Stimulated activated naive CD8-positive, alpha-beta T cell treated with anti-CD3 and anti-CD28 coated beads, Interleukin-15, amount 100 ng/mL, for 72 hours (primary cell): ENCODE measurements at regions not wholly inside any gene's neighbourhood (a gene's known extent, or its start where the extent isn't known, plus 50 kb on each side); places are given as distances from the start of the nearest gene placed in this dataset.

Source experiments
- ATAC-seq: fragments of 150-1000 bp; cut with Tn5 transposase; 2 replicates; pipeline ENCODE4 v1.10.0; 2021; ENCODE audit warnings: mild to moderate bottlenecking, moderate library complexity
- DNase-seq, 2 donors: peaks; one replicate each; pipeline ENCODE4 v3.0.0; 2021 to 2022
- H3K27ac Mint-ChIP-seq, 2 donors: one replicate each; pipeline ENCODE4 v1.8.0; 2022; ENCODE audit warnings: mild to moderate bottlenecking in 2 of 2, mixed read lengths in 2 of 2, moderate library complexity in 2 of 2
- H3K27me3 Mint-ChIP-seq: one replicate; pipeline ENCODE4 v1.8.0; 2022; ENCODE audit warnings: mixed read lengths
- H3K4me1 Mint-ChIP-seq: one replicate; pipeline ENCODE4 v1.8.0; 2022; ENCODE audit warnings: mild to moderate bottlenecking, mixed read lengths
- H3K4me3 Mint-ChIP-seq, 2 donors: one replicate each; pipeline ENCODE4 v1.8.0; 2022; ENCODE audit warnings: mild to moderate bottlenecking in 2 of 2, mixed read lengths in 2 of 2, moderate library complexity in 1 of 2
- H3K9me3 Mint-ChIP-seq, 2 donors: one replicate each; pipeline ENCODE4 v1.8.0; 2022; ENCODE audit warnings: mixed read lengths in 2 of 2

DNA sequence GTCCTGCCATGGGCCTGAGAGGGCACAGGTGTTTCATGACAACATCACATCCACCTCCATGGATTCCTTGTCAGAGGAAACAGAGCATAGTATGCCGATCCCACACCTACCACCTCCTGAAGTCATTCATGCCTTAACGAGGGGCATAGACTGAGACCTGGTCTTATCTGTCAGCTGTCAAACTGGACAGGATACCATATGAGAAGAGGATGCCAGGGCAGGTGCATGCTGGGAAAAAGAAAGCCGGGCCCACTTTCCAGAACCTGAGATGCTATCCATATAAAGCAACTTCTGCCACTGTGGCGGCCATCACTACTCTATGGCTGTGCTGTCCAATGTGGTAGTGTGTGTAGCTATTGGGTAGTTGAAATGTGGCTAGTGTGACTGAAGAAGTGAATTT lies 116.0 kb upstream of the SIX2 start:
- no peaks in the 10 kb centered on the region for H3K27me3 Mint-ChIP-seq
- no peak for DNase-seq
- no peaks in the 10 kb centered on the region for H3K9me3 Mint-ChIP-seq
- H3K27ac Mint-ChIP-seq = no peak overlapping the region
- no peak overlapping the region for H3K4me3 Mint-ChIP-seq
- ATAC-seq = no peak
- no peaks in the 10 kb centered on the region for H3K4me1 Mint-ChIP-seq

DNA sequence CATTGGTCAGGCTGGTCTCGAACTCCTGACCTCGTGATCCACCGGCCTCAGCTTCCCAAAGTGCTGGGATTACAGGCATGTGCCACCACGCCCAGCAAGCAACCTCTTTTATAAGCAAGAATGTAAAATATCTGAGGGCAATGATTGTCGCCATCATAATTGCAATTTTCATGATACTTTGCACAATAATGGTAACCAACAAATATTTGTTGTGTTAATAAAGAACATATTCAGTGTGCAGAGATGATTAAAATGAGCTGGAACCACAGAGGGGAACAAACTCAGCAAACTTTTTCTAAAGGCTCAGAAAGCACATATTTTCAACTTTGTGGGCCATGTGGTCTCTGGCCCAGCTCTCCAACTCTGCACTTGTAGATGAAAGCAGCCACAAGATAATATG lies 115.2 kb upstream of the SIX2 start:
- Mint-ChIP-seq H3K4me3 (no peak overlapping the region), H3K9me3 (no peaks in the 10 kb centered on the region), H3K27ac (no peak overlapping the region), H3K4me1 (no peaks in the 10 kb centered on the region), H3K27me3 (no peaks in the 10 kb centered on the region)
- ATAC-seq (no peak), DNase-seq (no peak)

DNA sequence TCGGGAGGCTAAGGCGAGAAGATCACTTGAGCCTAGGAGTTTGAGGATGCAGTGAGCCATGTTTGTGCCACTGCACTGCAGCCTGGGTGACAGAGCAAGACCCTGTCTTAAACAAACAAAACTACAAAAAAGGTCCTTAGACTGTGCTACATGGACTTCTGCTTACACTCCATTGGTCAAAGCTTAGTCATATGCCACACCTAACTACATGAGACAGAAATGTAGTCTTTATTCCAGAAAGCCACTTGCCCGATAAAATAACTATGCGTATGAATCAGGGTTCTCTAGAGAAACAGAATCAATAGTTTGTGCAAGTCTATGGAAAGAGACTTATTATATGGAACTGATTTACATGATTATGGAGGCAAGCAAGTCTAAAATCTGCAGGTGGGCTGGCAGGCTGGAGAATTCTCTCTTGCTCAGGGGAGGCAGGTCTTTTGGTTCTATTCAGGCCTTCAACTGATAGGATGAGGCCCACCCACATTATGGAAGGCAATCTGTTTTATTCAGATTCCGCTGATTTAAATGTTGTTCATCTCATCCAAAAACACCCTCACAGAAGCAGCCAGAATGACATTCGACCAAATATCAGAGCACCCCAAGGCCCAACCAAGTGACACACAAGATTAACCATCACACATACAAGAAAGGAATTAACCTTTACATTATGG lies 114.4 kb upstream of the SIX2 start:
- Mint-ChIP-seq H3K4me3 (no peak overlapping the region), H3K27ac (no peak overlapping the region), H3K9me3 (no peaks in the 10 kb centered on the region), H3K27me3 (no peaks in the 10 kb centered on the region), H3K4me1 (no peaks in the 10 kb centered on the region)
- DNase-seq (no peak), ATAC-seq (no peak)

DNA sequence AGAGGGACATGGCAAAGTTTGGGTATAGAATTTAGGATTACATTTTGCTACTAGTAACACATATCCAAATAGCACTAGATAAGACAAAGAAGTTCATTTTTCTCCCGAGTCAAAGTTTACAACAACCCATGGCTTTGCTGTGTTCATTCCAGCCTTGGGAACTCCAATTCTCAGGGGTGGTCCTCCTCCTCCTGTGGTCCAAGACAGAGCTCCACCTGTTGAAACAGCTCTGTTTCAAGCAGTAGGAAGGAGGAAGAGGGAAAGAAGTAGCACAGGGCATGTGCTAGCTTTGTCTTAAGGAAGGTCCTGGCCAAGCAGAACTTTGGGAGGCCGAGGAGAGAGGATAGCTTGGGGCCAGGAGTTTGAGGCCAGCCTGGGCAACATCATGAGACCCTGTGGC lies 113.8 kb upstream of the SIX2 start:
- H3K4me3 Mint-ChIP-seq = no peak overlapping the region
- DNase-seq (no peak), ATAC-seq (no peak)
- no peak overlapping the region for H3K27ac Mint-ChIP-seq
- no peaks in the 10 kb centered on the region for H3K4me1 Mint-ChIP-seq
- no peaks in the 10 kb centered on the region for H3K27me3 Mint-ChIP-seq
- H3K9me3 Mint-ChIP-seq = no peaks in the 10 kb centered on the region

DNA sequence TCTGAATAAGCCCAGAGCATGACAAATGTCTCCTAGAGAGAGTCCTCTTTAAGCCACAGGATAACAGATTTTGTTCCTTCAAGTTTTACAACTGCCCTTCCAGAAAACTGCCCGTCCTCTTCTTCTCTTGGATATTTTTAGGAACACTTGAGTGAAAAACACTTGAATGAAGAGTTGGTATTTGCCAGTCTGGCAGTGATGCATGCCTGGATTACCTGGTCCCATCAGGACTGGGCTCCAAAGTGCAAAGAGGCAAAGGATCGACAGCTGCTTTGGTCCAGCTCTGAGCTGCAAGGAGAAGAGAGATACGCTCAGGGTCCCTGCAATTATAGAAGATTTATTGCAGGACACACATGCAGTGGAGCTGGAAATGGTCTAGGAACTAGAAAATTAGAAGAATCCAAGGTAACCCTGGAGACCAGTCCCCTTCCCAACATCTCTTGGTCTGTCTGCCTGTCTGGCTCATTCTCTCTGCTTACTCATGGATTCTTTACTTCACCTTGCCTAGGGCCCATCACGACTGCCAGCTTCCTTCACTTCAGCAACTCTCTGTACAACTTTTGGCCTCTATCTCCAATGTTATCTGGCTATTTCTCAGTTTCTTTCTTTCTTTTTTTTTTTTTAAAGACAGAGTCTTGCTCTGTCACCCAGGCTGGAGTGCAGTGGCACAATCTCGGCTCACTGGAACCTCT lies 112.1 kb upstream of the SIX2 start:
- no peak for ATAC-seq
- H3K27ac Mint-ChIP-seq = no peak overlapping the region

DNA sequence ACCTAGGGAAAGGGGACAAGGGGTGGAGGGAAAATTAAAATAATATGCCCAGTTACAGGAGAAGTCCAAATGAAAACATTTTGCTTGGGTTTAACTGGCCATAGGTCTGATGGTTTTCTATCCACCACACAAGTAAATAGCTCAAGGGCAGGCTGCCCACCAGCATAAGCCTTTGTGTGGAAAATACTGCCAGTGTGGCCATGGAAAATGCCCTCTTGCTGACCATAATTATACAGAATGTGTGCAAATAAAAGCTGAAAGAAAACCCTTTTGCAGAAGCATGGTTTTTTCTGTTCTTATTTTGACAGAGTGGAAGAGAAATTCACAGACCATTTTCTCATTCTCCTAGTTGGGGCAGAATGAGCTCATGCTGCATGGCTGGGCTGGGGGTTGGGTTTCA lies 111.3 kb upstream of the SIX2 start:
- Mint-ChIP-seq H3K4me3 (no peak overlapping the region), H3K27ac (no peak overlapping the region), H3K27me3 (no peaks in the 10 kb centered on the region), H3K9me3 (no peaks in the 10 kb centered on the region), H3K4me1 (no peaks in the 10 kb centered on the region)
- ATAC-seq (no peak), DNase-seq (no peak)

More for the DNA sequence above, 112.1 kb upstream of the SIX2 start:
- no peaks in the 10 kb centered on the region for H3K4me1 Mint-ChIP-seq
- no peaks in the 10 kb centered on the region for H3K9me3 Mint-ChIP-seq
- no peak overlapping the region for H3K4me3 Mint-ChIP-seq
- no peak for DNase-seq
- H3K27me3 Mint-ChIP-seq = no peaks in the 10 kb centered on the region

DNA sequence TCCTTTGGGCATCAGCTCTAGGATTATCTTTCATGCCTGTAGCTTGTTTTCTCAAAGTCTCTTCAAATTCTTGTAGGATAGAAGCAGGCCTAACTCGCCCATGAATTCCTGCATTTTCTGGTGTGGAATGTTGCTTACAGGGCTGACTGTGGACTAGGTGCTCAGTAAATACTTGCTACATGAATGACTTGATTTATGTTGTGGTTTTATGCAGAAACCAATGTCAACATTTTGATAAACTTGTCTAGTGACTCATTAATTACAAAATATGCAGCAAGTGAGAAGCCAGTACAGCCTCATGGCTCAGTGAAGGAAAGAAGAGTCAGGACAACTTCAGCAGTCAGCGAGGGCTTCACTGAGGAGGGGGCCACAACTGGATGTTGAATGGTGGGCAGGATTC lies 110.6 kb upstream of the SIX2 start:
- no peak for ATAC-seq
- Mint-ChIP-seq H3K27ac (no peak overlapping the region), H3K4me1 (no peaks in the 10 kb centered on the region), H3K4me3 (no peak overlapping the region), H3K9me3 (no peaks in the 10 kb centered on the region), H3K27me3 (no peaks in the 10 kb centered on the region)
- DNase-seq = no peak

DNA sequence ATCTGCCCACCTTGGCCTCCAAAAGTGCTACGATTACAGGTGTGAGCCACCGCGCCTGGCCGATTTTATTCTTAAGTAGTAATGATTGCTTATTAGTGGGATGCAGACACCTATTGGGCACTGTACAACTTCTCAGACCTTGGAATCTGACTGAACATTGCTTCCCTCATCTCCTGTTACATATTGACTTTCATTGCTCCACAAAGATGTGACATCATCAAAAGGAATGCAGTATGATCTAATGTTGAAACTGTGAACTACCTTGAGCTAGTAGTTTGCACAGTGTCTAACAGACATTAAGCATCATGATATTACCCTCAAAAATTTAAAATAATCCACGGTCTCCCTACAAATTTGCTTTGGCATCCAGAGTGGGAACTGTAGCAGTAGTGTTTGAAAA lies 109.8 kb upstream of the SIX2 start:
- ATAC-seq (no peak), DNase-seq (no peak)
- Mint-ChIP-seq H3K9me3 (no peaks in the 10 kb centered on the region), H3K4me3 (no peak overlapping the region), H3K27me3 (no peaks in the 10 kb centered on the region), H3K27ac (no peak overlapping the region), H3K4me1 (no peaks in the 10 kb centered on the region)

DNA sequence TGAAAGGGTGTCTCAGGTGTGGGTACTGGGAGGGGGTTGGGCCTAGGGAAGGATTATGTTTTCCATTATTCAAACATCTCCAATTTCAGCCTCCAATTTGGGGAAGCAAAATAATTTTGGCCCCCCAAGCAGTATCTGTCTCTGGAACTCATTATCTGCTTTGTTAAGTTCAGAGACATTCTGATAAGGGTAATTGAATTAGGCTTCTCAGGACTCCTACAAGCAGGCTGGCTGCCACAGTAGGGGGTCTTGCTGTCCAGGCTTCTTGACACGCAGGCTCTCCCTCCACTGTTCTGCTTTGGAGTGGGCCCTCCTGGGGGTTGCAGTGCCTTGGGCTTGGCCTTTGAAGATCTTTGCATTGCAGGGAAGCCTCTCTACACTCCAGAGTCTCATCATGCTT lies 108.1 kb upstream of the SIX2 start:
- no peak overlapping the region for H3K4me3 Mint-ChIP-seq
- ATAC-seq (no peak), DNase-seq (no peak)
- H3K9me3 Mint-ChIP-seq = no peaks in the 10 kb centered on the region
- no peak overlapping the region for H3K27ac Mint-ChIP-seq
- H3K4me1 Mint-ChIP-seq = no peaks in the 10 kb centered on the region
- no peaks in the 10 kb centered on the region for H3K27me3 Mint-ChIP-seq

DNA sequence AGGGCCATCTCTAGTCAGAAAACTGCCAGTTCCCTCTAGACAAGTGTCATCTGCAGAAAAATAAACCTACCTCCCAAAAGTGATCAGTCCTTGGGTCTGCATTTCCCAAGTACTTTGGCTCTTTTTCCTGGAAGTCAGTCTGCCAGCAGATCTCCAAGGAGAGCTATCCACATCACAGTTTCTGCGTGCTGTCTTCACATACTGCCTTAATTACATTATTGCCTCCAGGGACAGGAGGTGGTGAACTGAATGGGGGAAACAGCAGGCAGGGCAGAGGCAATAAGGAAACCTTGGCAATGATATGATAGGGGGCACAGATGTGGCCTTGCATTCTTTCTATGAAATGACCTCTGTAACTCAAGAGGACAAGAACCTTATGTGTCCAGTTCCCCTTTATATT lies 105.9 kb upstream of the SIX2 start:
- no peak for DNase-seq
- no peaks in the 10 kb centered on the region for H3K27me3 Mint-ChIP-seq
- H3K4me3 Mint-ChIP-seq = no peak overlapping the region
- no peak for ATAC-seq
- H3K27ac Mint-ChIP-seq = no peak overlapping the region
- no peaks in the 10 kb centered on the region for H3K9me3 Mint-ChIP-seq
- H3K4me1 Mint-ChIP-seq = no peaks in the 10 kb centered on the region

DNA sequence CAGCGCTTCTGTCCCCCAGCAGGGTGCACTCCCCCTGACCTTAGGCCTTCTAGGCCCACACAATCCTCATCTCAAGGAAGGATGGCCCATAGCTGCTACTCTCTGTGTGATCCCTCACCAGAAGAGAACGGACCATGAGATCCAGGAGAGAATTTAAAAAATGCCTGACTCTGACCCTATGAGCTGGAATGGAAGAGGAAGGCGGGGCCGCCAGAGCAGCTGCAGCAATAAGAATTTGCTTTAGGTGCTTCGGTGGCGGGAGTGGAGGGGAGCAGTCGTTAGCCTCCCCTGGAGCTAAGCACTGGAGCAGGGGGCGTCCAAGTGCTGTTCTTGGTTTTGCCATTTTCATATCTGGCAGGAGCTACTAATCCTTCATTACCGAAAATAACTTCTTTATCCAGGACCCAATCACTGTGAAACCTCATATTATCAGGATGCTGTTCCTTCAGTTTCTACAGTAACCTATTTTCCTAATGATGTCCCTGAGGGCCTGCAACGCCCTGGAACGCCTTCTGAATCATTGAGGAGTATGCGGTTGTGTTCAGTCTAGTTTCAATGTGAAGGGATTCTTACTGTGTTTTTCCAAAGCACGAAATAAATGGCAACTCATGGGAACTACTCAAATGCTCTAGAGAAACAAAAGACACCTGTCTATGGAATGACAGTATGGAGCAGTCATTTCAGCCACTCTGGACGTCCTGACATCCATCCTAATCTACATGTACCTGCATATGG lies 105.1 kb upstream of the SIX2 start:
- no peak overlapping the region for H3K27ac Mint-ChIP-seq
- DNase-seq (no peak), ATAC-seq (no peak)
- no peaks in the 10 kb centered on the region for H3K27me3 Mint-ChIP-seq
- no peaks in the 10 kb centered on the region for H3K4me1 Mint-ChIP-seq
- H3K4me3 Mint-ChIP-seq = no peak overlapping the region
- no peaks in the 10 kb centered on the region for H3K9me3 Mint-ChIP-seq

DNA sequence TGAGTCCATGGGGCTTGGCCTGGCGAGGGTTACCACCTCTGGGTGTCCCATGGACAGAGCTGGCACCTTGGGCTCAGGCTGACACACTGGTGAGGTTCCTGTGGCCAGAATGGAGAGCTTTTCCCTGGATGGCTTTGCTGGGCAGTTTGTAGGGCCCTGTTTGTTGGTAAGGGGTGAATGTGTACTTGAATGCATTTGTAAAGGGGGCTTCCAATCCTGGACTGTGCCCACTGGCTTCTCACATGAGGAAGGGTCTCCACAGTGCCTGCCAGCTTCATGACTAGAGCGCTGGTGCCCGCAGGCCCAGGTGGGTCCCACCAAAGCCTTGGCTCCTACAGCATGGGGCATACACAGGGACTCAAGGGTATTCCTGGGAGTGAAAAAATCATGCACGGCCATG lies 103.5 kb upstream of the SIX2 start:
- no peak for DNase-seq
- H3K4me3 Mint-ChIP-seq = no peak overlapping the region
- H3K27ac Mint-ChIP-seq = no peak overlapping the region
- H3K4me1 Mint-ChIP-seq = no peaks in the 10 kb centered on the region
- H3K9me3 Mint-ChIP-seq = no peaks in the 10 kb centered on the region
- H3K27me3 Mint-ChIP-seq = no peaks in the 10 kb centered on the region
- ATAC-seq = no peak

DNA sequence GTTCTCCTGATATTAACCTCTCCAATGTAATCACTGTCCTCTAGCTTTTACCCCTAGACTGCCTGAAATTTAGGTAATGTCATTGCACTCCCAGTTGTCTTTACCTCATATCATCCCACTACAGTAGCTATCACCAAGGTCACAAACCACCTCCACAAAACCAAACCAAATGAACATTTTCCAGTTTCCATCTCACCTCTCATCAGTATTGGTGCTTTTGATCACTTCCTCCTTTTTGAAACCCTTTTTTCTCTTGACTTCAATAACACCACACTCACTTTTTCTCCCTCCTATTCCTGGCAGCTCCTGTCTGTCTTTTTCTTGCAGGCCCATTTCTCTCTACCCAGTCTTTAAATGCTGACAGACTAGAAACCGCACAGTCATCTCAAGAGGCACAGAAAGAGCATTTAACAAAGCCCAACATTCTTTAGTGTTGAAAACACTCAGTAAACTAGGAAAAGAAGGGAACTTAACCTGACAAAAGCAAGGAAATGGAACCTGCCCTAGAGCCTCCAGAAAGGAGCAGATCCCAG lies 95.9 kb upstream of the SIX2 start:
- H3K4me3 Mint-ChIP-seq = no peak overlapping the region
- ATAC-seq = no peak
- H3K27ac Mint-ChIP-seq = no peak overlapping the region
- no peaks in the 10 kb centered on the region for H3K4me1 Mint-ChIP-seq
- DNase-seq = no peak
- no peaks in the 10 kb centered on the region for H3K9me3 Mint-ChIP-seq
- peaks cover 14% of the 10 kb centered on the region for H3K27me3 Mint-ChIP-seq

DNA sequence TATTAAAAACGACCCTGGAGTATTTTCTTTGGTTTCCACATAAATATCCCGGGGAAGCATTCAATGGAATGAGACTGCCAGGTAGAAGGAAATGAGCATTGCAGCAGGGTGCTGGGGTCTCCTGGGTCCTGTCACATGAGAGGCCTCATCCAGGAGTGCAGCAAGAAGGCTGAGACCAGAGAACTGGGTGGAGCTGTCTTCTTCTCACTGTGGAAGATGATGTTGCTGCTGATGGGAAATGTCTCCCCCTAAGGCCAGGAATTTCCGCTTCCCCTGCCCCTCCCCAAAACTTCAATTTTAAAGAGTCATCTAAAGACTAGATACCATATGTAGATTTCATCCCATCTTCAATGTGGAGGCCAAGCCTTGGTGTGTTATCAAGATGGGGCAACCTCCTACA lies 95.2 kb upstream of the SIX2 start:
- Mint-ChIP-seq H3K4me1 (no peaks in the 10 kb centered on the region), H3K27me3 (peaks cover 14% of the 10 kb centered on the region)

DNA sequence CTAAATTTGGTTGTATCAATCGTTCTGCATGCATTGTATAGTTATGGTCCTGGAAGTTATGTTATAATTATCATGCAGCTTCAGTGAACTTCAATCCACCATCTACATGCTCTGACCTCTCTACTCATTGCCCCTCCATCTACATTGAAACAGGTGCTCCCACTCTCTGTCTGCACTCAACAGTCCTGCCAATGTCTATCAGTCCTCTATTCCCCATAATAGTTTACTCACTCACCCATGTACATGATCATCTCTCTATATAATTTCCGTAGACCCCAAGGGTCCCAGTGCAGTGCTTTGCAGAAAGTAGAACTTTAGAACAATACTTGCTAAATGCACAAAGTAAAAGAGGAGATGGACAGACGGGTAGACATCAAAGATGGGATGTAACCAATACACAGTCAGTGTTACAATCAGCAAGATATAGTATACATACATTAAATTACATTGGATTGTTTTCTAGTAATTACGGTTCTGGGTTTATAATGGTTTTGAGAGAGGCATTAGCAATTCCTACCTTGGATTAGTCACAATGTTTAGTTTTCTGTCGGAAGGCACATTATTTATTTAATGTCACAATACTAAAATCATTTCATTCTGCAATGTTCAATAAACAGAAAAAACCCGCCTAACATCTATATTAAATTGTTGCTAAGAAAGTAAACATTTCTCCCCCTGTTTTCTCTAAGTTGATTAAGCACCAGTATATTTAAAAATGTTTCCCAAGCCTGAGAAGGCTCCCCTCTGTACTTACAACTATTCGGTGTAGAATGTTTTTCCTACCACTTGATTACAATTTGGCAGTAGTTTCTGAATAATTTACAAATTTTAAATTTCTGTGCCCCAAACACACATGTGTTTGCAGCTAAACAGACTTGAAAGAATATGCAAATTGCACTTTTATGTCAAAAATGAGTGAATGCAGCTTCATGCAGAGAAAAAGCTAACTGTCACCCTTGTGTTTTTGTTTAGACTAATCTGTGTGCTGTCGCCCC lies 94.4 kb upstream of the SIX2 start:
- Mint-ChIP-seq H3K4me3 (no peak overlapping the region), H3K9me3 (no peaks in the 10 kb centered on the region), H3K27ac (no peak overlapping the region), H3K4me1 (no peaks in the 10 kb centered on the region), H3K27me3 (peaks cover 14% of the 10 kb centered on the region)
- DNase-seq (no peak), ATAC-seq (no peak)

More for the DNA sequence above, 95.2 kb upstream of the SIX2 start:
- ATAC-seq (no peak), DNase-seq (no peak)
- no peak overlapping the region for H3K27ac Mint-ChIP-seq
- no peak overlapping the region for H3K4me3 Mint-ChIP-seq
- H3K9me3 Mint-ChIP-seq = no peaks in the 10 kb centered on the region
